Activated CD8-positive, alpha-beta memory T cell treated with anti-CD3 and anti-CD28 coated beads, Interleukin-2, amount 50 U/mL, for 4 hours (primary cell): ENCODE measurements at regions not wholly inside any gene's neighbourhood (a gene's known extent, or its start where the extent isn't known, plus 50 kb on each side); places are given as distances from the start of the nearest gene placed in this dataset.
"Not testable (repeated sequence)": the region's sequence is repeated elsewhere in the genome, so short reads cannot be mapped to it uniquely, and the experiment has no call there.

Experiments
- DNase-seq: peaks from one replicate; pipeline ENCODE4 v3.0.0-alpha.2; 2020

DNA sequence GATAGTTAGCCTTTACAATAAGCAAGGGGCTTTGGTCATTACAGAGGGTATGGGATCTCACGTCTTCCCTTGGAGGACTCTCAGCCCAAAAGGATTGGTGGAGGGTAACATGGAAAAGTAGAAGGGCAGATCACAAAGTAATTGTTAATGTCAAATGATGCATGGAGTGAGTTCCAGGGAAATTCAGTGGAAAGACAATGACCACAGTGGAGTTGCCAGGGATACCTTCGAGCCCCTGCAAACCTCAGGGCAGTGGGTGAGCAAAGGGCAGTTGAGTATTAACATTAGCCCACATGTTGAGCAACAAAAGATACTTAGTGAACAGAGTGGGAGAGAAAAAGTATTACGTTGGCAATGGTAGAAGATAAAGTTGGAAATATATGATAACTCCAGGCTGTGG, 593.4 kb upstream of the NR2F2 start:
- no peak for DNase-seq

DNA sequence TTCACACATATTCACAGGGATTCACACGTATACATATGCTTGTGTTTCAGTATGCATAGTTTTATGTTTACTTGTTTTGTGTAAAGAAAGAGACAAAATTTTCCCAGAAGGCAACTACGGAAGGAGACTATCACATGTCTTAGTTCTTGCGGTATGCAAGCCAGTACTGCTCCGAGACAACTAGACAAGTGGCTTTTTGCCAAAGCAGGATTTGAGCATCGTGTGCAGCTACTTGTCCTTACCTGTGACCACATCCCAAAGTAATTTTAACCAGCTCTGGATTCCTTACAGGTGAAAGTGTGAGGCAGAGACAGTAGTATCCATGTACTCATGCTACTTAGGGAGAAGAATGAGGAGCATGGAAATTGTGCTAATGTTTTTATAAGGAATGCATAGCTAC, 591.4 kb upstream of the NR2F2 start:
- no peak for DNase-seq

DNA sequence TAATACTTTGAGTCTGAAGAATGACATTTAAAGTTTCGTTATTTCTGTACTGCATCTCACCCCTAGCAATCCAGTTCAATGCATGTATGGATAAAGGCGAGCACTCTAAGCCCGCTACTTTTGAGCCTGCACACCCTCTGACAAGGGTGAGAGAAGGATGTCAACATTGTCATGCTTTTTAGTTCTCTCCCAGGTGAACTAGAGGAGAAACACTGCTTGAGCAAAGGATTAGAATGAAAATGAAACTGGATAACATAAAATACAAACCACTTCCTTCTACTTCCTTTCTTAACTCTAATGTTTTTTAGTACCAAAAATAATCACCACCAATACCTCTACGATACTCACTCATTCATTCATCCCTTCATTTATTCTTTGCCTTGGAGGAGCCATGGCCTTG, 588.7 kb upstream of the NR2F2 start:
- DNase-seq = no peak

DNA sequence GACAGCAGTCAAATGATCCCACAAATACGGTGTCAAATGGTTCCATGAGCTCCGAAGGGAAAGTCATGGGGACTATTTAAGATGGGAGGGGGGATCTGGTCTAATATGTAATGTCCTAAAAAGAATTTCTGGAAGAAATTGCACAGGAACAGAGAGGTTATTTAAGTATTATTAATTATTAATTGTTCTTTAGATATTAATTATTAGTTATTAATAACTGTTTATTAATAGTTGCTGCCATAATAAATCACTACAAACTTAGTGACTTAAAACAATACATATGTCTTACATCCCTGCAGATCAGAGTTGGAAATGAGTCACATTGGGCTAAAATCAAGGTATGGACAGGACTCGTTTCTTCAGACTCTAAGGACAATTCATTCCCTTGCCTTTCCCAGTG, 588.2 kb upstream of the NR2F2 start:
- DNase-seq = no peak

DNA sequence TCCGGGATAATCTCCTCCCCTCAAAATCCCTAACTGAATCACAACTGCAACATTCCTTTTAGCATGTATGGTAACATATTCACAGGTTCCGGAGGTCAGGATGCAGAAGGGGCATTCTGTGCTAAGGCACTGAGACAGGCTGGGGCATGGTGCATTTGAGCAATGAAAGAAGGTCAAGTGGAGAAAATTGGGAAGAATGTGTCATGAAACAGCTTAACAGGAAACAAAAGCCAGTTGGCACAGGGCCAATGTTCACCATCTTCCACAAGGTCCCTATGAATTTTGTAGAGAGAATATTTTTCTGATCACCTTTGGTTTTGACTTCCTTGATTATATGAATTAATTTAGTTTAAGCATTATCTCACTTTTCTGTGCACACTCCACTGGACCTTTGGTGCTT, 587.7 kb upstream of the NR2F2 start:
- DNase-seq = no peak

DNA sequence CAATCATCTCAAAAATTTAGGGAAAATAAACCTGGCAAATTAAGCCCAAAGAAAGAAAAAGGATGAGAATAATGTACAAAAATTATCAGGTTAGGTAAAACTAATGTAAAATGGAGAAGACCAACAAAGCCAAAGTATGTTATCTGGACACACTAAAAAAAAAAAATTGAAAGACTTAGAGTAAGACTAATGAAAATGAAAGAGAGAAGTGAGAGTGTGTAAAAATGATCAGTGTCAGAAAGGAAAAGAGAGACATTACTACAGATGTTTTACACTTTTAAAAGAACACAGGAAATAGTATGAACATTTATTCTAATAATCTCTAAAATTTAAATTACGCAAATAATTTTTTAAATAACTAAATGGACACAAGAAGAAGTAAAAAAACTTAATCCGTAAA, 573.3 kb upstream of the NR2F2 start:
- no peak for DNase-seq

DNA sequence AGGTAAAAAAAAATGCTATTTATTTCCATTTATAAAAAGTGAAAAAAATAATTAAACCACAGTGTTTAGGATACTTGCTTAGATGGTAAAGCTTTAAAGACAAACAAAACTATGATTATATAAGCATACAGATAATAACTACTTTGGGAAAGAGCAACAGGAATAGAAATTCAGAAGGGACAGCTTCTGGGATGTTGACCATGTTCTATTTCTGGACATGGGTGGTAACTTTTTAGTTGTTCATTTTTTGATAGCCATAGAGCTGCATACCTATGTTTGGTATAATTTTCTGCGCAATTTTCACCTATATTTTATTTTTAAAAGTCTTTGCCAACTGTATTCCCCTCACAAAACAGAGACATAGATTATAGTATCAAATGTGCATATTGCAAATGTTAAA, 572.0 kb upstream of the NR2F2 start:
- DNase-seq = no peak

DNA sequence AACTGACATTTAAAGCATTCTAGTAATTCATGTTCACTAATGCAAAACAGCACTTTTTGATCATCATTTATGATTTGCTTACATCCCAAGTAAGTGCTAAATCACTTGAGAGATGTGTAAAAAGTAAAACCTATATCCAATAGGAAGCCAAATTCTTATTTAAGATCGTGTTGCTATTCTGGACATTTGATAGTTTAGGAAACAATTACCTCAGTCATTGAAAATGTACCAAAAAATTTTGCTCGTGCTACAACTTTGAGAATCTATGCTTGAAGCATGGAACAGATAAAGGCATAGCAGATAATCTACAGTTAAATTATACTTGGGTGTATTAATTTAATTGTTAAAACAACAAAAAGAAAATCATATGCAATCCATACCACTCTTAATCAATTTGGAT, 571.6 kb upstream of the NR2F2 start:
- no peak for DNase-seq

DNA sequence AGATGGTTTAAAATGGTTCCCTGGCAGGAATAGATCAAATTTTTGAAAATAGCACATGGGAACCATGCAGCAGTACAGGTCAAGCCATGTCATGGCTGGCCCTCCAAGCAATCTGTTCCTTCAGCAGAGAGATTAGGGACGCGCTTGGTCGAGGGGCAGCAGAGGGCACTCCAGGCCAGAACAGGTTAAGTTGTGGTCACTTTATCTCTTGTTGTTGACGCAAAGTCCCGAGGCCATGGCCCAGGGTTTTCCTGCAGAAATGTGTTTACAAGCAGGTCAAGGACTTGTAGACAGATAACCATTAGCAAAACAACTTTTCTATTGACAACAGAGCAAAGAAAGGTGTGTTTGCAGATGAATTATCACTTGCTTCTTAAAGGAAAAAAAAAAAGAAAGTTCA, 570.0 kb upstream of the NR2F2 start:
- DNase-seq = no peak

DNA sequence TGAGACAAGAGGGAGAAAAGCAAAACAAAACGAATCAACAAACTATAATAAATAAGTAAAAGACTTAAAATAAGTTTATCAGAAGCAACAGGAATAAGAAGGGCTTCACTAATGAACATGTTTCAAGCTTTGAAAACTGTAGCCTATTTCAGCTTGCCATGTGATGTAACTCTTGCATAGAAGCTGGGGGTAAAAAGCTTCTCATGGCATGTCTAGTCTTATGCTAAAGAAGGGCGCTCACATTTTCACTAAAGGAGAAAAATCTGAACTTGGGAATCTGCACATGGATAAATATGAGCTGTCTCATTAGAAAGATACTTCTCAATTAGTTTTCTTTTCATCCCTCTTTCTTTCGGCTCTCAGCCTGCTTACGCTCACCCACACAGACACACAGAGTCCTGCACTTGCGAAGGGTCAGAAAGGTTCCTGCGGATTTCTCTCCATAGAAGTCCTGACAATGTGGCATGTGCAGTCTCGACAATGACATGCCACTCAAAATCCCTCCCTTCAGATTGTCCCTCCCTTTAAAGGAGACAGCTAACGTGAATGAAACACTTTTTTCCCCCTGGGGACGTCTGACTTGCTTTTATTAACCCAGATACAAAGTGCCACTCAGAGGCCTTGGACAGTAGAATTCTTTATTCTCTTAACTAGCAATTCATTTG, 568.9 kb upstream of the NR2F2 start:
- no peak for DNase-seq

DNA sequence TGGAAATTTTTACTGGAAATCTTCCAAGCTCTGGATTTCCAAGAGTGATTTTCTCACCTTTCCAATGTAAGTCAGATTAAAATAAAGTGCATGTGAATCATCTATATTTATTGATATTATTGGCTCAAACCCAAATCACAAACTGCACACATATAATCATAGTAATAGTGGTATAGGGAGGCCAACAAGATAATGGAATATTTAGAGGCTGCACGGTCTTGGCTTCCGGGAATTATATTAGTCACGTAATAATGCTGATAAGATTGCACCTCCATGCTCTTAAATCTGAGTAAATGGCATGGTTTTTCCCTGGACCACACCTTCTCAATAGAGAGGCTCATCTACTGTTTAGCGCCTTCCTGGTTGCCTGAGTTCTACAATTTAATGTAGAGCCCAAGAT, 567.1 kb upstream of the NR2F2 start:
- DNase-seq = no peak

DNA sequence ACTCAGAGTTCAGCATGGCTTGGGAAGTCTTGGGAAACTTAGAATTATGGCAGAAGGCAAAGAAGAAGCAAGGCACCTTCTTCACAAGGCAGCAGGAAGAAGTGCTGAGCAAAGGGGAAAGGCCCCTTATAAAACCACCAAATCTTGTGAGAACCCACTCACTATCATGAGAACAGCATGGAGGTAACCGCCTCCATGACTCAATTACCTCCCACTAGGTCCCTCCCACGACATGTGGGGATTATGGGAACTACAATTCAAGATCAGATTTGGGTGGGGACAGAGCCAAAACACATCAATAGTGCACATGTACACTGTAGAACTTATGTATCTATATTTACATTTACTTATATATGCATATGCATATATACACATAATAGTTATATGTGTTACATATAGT, 565.3 kb upstream of the NR2F2 start:
- no peak for DNase-seq

DNA sequence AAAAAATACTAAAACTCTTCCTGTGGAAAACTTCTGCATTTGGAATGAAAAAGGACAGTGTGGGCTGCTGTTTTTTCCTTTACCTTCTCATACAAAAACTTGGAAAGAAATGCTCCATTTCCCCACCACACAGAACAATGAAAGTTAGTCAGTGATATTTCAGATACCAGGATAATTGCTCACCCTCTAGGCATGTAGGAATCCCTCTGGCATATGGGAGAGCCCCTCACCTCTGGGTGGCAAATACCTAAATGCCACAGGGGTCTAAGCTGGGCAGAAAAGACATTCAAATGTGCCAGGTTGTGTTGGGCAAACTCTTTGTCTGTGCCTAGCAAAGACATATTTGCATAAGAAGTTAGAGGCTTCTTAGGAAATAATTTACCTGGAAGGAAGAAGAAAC, 560.3 kb upstream of the NR2F2 start:
- DNase-seq = no peak

DNA sequence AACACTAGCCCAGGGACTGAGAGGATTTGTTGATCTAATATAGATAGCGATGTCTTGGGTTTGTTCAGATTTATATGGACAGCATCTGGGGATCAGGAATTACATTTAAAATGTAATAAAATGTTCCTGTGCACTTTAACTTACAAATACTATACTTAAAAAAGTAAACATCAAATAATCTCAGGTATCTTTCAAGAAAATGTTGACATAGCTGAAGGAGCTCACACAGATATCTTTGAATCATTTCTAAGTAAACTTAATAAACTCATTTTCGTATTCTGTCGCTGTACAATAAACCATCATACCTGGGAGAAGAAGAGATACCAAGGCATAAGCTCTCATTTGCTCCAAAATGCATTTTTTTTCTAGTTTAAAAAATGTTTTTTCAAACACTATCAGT, 557.5 kb upstream of the NR2F2 start:
- no peak for DNase-seq

DNA sequence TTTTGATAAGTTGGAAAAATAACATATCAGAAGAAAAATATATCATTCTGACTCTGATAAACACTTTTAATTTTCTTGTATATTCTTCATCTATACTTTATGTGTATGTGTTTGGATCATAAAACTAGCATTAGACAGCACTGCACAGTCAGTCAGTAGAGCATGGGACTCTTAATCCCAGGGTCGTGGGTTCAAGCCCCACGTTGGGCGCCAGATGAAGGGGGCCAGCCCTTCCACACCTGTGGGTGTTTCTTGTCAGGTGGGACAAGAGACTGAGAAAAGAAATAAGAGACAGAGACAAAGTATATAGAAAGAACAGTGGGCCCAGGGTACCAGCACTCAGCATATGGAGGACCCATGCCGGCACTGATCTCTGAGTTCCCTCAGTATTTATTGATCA, 546.0 kb upstream of the NR2F2 start:
- DNase-seq = no peak

DNA sequence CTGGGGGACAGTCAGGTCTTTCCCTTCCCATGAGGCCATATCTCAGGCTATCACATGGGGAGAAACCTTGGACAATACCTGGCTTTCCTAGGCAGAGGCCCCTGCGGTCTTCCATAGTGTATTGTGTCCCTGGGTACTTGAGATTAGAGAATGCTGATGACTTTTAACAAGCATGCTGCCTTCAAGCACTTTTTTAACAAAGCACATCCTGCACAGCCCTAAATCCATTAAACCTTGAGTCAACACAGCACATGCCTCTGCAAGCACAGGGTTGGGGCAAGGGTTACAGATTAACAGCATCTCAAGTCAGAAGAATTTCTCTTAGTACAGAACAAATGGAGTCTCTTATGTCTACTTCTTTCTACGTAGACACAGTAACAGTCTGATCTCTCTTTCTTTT, 545.2 kb upstream of the NR2F2 start:
- not testable (repeated sequence) for DNase-seq

DNA sequence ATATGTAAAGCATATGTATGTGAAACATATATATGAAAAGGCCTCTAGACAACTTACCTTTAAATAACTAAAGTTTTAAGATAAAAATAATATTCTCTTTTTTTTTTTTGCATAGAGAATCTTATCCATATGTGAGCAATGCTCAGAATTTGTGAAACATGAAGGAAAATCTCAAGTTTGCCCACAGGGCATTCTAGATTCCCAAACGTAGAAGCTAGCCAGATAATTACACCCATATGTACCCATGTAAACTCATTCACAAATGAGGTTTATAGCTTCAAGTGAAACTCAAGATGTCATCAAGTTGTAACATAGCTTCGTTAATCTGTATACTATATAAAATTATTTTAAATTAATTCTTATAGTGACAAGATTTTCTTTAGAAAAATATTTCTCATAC, 537.3 kb upstream of the NR2F2 start:
- DNase-seq = no peak

DNA sequence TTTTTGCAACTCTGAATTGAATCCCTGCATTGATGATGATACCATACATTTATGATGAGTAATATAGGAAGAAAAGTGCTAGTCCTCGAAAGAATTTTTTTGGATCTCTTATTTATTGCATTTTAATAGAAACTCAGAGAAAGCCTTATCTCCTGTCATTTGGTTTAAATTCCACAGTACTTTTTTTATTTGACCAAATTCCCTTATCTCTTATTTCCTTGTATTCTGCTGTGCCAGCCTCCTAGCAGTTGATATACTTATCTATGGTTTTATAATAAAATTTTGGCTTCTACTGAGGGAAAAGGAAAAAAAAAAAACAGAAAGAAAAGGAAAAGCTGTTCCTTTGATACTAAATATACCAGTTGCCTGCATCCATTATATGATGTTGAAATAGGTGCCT, 535.1 kb upstream of the NR2F2 start:
- no peak for DNase-seq

DNA sequence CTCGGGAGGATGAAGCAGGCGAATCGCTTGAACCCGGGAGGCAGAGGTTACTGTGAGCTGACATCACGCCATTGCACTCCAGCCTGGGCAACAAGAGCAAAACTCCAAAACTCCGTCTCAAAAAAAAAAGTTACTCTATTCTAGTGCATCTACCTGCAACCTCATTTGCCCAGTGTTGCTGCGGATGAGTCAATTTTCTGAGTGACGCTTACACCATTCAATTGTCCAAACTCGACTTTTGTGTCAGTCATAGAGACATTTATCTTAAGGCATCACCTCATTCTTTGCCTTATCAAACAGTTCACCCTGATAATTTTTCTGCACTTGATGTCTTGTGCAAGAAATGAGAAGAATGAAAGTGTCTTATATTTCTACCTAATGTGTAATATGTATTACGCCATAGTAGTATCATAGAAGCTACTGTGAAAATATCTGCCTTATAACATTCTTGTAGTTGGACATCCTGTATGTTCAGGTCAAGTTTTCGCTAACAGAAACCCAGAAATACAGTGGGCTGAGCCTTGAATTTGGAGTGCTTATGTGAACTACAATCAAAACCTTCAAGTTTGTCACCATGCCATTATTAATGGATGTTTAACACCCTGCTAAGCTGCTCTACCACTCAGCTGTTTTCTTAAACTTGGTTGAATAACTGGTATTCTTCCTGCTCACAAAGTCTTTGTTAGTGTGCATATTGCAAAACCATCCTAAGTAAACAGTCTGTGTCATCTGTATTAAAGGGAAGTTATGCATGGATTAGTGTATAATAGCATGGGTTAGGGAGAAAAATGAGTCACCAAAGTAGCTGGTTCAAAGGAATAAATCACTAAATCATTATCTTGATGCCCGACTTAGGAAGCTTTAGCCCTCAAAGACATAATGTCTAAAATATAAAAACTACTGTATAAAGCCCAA, 531.0 kb upstream of the NR2F2 start:
- DNase-seq = no peak

DNA sequence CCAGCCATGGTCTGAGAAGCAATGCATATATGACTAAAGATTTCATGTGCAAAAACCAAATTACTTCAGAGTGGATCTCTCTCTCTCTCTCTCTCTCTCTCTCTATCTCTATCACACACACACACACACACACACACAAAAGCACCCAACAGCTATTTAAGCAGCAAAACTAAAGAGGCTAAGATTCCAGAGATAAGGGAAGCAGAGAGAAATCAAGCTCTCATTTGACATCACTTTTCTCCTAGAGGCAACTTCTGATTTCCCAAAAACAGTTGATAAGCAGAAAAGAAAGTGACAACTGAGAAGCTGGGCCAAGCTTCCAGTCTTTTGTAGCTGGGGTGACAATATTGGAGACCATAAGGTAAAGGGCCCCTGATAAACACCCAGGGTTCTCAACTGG, 526.0 kb upstream of the NR2F2 start:
- DNase-seq = no peak

DNA sequence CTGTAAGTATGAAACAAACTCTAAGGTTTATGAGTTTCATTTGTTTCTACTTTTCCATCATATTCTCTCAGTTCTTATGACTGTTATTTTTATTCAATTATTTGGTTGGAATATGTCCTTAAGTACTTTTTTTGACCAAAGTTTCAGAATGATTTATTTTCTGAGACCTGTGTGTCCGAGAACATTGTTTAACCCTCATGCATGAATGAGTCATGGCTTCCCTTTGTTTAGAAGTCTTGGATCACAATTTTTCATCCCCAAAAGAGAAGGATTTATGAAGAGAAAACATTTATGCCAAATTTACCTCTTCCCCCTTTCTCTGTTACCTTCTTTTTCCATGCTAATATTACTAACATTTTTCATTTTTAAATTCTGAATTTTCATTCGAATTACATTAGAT, 518.0 kb upstream of the NR2F2 start:
- no peak for DNase-seq

DNA sequence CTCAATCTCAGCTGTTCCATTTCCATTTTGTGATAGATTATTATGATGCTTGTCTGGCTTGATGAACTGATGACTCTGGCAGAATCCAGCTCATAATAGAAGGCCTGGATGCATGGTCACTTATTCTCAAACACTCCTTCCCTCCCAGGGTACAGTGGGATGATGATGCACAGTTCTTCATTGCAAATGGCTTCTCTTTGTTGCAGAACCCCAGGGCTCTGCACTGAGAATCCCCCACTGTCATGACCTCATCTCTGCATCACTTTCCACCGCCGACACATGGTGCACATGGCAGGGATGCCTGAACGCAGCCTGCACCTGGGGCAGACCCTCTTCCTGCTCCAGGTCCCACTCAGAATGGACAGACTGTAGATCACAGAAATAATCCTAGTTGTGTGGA, 515.6 kb upstream of the NR2F2 start:
- DNase-seq = no peak

DNA sequence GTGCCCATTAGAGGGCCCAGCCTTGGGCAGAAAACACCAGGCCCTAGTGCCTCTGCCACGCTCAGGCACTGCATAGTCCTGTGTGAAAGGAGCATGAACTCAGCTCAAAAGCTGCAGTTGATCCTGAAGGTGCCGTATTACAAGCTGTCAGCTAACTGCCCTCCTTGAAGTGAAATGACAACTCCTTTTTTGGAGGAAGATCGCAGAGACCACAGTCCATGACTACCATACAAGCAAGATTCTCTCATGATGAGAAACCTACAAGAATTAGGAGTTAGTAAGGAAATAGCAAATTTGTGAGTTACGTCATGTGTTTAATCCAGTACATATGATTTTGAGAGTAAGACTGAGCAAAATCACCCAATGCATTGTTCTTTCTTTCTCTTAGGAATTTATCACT, 513.9 kb upstream of the NR2F2 start:
- DNase-seq = no peak

DNA sequence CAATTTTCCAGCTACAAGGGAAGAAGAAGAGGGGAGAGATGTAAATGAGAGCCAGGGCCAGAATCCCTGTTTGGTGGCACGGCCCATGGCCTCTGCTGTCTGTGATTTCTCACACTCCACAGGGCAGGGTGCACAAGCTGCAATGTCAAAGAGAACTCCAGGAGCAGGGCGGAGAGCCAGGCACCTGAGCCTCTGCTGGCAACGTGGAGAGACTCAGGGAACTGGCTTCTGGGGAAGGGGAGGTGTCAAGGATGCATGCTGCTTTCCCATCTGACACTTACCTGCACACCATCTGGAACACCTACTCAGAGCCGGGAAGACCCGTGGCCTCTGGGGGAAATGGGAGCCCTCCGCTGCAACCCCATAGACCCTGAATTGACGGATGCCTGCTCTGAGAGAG, 507.5 kb upstream of the NR2F2 start:
- no peak for DNase-seq

DNA sequence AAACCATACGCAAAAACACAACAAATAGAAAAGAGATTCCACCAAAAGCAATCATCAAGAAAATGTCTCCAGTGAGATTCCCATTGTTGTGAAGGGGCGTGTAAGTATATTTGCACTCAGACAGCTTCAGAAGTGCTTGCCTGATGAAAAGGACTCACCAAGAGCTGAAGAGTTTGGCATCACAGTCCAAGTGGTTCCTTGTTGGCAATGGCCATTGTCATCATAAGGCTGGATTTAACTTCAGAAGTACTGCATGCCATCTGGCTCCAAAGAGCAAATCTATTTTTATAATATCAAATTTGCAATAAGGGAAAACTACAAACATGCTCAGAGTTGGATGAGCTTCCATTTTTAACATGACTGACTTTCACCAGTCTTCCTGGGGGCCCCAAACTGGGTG, 505.3 kb upstream of the NR2F2 start:
- no peak for DNase-seq
